Astrocyte (in vitro differentiated cells and primary cell): ENCODE measurements at regions not wholly inside any gene's neighbourhood (a gene's known extent, or its start where the extent isn't known, plus 50 kb on each side); places are given as distances from the start of the nearest gene placed in this dataset.

Experiments used
- EZH2 ChIP-seq: IDR thresholded peaks from 2 replicates; pipeline ENCODE4 v1.6.1; 2012; ENCODE audit warnings: mild to moderate bottlenecking, low read length, inconsistent platforms; ENCODE audit not compliant: insufficient read depth
- TF ChIP-seq, protein P1 (sequence below): IDR thresholded peaks from 2 replicates; pipeline ENCODE4 v1.5.1; 2011; ENCODE audit warnings: low read depth, mild to moderate bottlenecking, inconsistent platforms, low read length, moderate library complexity; ENCODE audit not compliant: insufficient read depth

GRCh38 chr3:187571701-187572100 is 98.5 kb downstream of the SST start:
- TF ChIP-seq, protein P1, sequence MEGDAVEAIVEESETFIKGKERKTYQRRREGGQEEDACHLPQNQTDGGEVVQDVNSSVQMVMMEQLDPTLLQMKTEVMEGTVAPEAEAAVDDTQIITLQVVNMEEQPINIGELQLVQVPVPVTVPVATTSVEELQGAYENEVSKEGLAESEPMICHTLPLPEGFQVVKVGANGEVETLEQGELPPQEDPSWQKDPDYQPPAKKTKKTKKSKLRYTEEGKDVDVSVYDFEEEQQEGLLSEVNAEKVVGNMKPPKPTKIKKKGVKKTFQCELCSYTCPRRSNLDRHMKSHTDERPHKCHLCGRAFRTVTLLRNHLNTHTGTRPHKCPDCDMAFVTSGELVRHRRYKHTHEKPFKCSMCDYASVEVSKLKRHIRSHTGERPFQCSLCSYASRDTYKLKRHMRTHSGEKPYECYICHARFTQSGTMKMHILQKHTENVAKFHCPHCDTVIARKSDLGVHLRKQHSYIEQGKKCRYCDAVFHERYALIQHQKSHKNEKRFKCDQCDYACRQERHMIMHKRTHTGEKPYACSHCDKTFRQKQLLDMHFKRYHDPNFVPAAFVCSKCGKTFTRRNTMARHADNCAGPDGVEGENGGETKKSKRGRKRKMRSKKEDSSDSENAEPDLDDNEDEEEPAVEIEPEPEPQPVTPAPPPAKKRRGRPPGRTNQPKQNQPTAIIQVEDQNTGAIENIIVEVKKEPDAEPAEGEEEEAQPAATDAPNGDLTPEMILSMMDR = no peak
- TF ChIP-seq EZH2 = no peak
